RCC 7860 (cell line): ENCODE measurements at regions not wholly inside any gene's neighbourhood (a gene's known extent, or its start where the extent isn't known, plus 50 kb on each side); places are given as distances from the start of the nearest gene placed in this dataset.

Source experiments
- DNase-seq: peaks from one replicate; pipeline ENCODE4 v3.0.0-alpha.2; 2015; ENCODE audit warnings: low spot score
- FAIRE-seq: peaks from 2 replicates; lab custom pipeline; 2012; peaks lifted over from hg19 to GRCh38; lab: Jason Lieb, UNC

DNA sequence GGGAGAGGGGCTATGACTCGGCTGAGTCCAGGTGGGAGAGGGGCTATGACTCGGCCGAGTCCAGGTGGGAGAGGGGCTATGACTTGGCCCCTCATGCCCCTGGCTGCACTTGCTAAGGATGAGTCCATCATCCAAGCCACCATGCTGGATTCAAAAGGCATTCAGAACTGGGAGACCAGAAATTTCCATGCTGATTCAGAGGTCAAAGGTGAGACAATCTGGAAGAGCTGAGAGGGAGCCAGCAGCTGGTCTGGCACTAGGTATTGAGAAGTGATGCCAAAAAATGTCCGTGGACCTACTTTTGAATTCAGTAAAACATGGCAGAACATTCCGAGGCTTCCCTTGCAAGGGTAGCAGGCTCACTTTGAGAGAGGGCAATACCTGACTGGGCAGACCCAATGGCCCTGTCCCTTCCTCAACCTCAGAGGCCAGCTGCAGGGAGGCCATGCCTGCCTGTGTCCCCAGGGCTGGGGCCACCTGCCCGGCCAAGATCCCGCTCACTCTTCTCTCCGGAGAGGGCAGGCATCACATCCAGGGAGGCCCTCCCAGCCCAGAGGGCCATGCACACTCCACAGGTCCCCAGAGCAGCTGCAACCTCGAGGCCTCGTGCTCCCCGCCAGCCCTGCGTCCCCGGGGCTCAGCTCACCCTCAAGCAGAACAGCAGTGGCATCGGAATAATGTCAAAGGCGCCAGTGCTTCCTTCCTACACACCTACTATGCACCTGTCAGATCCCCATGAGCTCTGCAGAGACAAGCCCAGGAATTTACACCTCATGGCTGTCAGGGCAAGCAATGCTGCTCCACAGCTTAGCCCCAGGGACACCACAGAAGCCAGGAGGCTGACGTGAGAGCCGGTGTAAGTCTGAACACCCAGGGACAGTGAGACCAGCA is 80.2 kb upstream of the GPC1 start:
- FAIRE-seq (no peak), DNase-seq (no peak)

GRCh38 chr2:240355962-240356361 is 79.5 kb upstream of the GPC1 start:
- DNase-seq (no peak), FAIRE-seq (no peak)

- FAIRE-seq (no peak), DNase-seq (no peak)
Observed at GRCh38 chr2:240356700-240357640, 78.5 kb upstream of the GPC1 start.

DNA sequence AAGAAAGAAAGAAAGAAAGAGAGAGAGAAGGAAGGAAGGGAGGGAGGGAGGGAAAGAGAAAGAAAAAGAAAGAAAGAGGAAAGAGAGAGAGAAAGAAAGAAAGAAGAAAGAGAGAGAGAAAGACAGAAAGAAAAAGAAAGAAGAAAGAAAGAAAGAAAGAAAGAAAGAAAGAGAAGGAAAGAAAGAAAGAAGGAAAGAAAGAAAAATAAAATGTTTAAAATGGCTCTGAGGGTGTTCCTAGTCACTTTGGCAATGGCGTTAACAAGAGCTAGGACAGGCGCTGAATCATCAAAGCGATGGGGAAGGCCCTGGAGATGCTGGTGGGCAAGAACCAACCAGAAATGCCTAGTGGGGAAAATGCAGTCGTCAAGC is 77.8 kb upstream of the GPC1 start:
- no peak for DNase-seq
- FAIRE-seq: no peak

- FAIRE-seq (no peak), DNase-seq (no peak)
Observed at GRCh38 chr2:240358080-240358479, 77.4 kb upstream of the GPC1 start.

DNA sequence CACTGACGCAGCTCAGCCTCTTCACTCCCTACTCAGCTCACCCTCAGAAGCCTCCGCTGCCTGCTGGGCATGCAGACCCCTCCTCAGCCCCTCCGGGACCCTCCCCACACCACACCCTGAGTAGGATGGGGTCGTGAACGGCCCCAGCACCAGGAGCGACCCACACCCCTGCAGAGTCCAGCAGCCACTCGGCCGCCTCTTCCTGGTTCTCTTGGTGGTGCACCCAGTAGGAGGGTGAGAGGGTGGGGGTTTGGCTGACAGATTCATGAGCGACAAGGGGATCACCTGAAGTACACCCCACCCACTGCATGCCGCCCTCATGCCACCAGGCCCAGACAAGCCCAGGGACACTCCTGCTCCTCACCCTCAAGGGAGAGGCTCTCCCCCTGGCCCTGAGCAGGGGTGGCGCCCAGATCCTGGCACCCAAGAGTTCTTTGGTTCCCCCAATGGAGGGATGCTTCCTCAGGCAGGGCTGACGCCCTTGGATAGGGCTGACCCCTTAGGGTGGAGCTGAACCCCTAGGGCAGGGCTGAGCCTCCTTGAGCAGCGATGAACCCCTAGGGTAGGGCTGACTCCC is 76.6 kb upstream of the GPC1 start:
- no peak for DNase-seq
- FAIRE-seq: no peak

- DNase-seq (no peak), FAIRE-seq (no peak)
Observed at GRCh38 chr2:240359695-240360094, 75.8 kb upstream of the GPC1 start.

GRCh38 chr2:240360645-240361475 is 74.6 kb upstream of the GPC1 start:
- DNase-seq (no peak), FAIRE-seq (no peak)

DNA sequence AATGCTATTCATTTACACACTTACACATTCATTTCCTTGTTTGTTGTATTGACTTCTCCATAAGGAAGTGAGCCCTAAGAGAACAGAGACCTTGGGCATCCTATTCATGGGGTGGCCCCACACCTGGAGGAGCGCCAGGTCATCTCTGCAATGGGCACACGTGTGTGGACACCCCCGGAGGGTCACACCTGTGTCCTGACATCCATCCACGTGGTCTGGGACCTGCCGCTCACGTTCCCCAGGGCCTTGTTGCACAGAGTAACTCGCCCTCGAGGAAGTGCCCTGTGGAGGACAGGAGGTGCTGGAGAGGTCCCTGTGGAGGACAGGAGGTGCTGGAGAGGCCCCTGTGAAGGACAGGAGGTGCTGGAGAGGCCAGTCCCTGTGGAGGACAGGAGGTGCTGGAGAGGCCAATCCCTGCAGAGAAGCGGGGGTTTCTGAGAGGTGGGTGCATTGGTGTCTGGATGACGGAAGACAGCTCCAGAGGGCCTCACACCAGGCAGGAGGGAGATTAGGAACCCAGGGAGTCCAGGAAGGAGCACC is 73.2 kb upstream of the GPC1 start:
- FAIRE-seq: no peak
- no peak for DNase-seq

DNA sequence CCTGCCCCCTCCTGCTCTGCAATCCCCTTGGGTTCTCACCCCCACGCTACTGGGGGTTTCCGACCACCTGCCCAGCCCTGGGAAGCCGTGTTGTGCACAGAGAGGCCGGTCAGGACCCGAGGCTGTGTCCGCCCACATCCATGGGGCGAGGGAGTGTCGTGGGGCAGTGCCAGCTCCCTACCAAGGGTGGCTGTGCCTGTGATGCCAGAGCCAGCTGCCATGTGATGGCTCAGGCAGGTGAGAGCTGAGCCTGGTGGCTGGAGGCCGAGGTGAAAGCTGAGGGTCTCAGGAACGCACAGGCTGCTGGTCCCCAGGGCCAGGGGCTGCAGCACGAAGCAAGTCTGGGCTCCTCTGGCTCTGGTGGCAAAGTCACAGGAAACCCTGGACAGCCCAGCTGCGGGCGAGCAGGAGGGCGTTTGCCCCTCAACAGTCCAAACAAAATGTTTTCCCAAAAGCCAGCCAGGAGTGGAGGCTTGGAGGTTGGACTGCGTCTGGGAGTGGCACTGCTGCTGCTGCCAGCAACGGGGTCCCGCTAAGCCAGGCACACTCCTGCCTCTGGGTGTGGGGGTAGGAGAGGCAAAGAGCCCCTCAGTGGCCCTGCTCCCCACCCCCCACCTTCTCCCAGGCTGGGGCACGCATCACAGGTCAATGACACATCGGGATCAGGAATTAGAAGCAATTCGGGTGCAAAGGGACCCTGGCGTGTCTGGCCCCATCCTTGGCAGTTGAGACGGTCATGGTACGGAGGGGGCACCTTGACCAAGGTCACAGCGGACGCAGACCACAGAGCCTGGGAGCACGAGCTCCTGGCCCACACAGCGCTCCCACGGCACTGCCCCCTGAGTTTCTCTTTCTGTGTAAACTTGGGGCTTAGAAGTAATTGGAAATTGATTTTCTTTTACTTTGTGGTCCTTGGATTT is 72.4 kb upstream of the GPC1 start:
- no peak for FAIRE-seq
- DNase-seq: no peak

GRCh38 chr2:240363746-240364581 is 71.5 kb upstream of the GPC1 start:
- no peak for DNase-seq
- no peak for FAIRE-seq

GRCh38 chr2:240364582-240364960 is 70.9 kb upstream of the GPC1 start:
- FAIRE-seq (no peak), DNase-seq (no peak)

DNA sequence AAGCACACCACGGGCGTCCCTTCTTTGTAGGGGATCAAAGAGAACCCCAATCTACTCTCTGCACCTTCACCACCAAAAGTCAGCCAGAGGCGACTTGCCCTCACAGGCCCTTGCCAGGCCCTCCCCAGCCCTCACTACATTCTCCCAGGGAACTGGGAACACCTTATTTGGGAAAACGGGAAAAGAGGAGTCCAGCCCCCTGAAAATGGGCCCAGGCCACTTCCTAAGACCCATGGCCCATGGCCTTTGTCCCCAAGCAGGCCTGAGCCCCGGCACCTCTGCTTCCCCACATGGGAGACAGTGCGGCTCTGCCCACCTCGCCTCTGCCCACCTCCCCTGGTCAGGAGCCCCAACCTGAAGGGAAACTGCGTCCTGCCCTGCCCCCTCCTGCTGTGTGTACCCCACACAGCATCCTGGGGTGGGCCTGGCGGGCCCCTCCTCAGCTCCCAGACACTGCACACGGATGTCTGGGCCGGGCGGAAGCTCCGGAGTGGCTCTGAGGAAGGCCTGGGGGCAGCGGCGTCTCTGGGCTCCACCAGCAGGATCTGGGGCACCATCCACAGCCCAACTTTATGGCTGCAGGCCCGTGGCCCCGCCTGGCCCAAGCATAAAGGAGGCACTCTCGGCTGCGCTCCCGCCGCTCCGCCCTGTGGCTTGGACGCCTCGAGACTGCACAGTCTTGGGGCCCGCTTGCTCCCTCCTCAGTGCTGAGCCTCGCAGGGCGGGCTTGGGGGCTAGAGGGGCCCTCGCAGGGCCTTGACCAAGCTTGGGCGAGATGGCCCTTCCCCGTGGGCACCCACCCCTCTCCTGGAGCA is 70.3 kb upstream of the GPC1 start:
- DNase-seq (no peak), FAIRE-seq (no peak)

DNA sequence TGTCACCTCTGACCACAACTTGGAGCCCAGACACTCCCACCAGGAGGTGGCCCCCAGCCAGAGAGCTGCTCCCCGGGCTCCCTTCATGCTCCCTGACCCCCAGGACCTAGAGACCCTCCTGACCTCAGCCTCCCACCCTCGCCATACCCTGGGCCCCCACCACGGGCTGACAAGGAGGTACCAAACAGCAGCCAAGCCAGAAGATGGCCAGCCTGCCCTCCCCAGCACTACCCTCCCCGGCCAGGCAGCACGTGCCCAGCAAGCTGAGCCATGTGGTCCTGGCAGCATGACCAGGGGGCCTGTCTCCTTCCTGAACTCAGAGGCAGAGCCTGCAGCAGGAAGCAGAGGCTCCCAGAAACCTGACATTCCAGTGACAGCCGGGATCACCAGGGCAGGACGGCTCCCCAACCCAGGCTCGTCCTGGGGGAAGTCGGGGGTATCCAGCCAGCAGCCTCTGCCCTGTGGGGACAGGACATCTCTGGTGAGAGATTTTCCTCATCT is 69.4 kb upstream of the GPC1 start:
- no peak for DNase-seq
- no peak for FAIRE-seq

- DNase-seq: no peak
Observed at GRCh38 chr2:240366901-240367300, 68.6 kb upstream of the GPC1 start.

DNA sequence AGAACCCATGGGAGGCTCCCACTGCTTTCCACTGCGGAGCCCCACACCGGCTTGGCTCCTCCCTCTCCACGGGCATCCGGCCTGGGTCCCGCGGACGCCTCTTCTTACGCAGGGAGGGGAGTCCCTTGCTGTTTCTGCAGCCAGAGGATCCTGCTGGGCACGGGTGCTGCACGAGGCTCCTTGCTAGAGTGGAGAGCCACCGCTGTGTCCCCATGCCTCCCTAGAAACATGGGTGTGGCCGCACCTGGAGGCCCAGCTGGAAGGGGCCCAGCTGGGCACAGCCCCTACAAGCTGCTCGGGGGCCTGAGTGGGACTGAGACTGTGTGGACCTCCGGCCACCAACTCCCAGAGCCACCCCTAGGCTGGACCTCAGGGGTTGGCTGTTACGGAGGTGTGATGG is 67.7 kb upstream of the GPC1 start:
- FAIRE-seq: no peak

More at GRCh38 chr2:240366901-240367300, 68.6 kb upstream of the GPC1 start:
- FAIRE-seq: no peak

GRCh38 chr2:240368781-240369331 is 66.6 kb upstream of the GPC1 start:
- FAIRE-seq (no peak), DNase-seq (no peak)

More for the DNA sequence above, 67.7 kb upstream of the GPC1 start:
- no peak for DNase-seq
